DND-41 (cell line): ENCODE measurements at regions not wholly inside any gene's neighbourhood (a gene's known extent, or its start where the extent isn't known, plus 50 kb on each side); places are given as distances from the start of the nearest gene placed in this dataset.

Experiments
- CTCF ChIP-seq: IDR thresholded peaks from 2 replicates; pipeline ENCODE4 v1.5.1; 2012; ENCODE audit warnings: borderline replicate concordance, low read length, moderate library complexity, mild to moderate bottlenecking; ENCODE audit not compliant: poor library complexity, severe bottlenecking; ENCODE audit errors: extremely low read depth
- EZH2 ChIP-seq: IDR thresholded peaks from 3 replicates; pipeline ENCODE4 v1.6.1; 2012; ENCODE audit warnings: borderline replicate concordance, low read depth, mild to moderate bottlenecking, moderate library complexity, low read length, inconsistent platforms; ENCODE audit not compliant: severe bottlenecking

GRCh38 chr7:96591900-96592676, 117.6 kb downstream of the SEM1 start:
- no peak for TF ChIP-seq CTCF
- no peak for TF ChIP-seq EZH2
